ENCODE measurements at regions not wholly inside any gene's neighbourhood (a gene's known extent, or its start where the extent isn't known, plus 50 kb on each side); places are given as distances from the start of the nearest gene placed in this dataset.

GRCh38 chr4:110924761-110925160 lies 301.9 kb upstream of the PITX2 start:
- H3K4me3 ChIP-seq (ENCODE audit: low read depth in 1 of 2, low read length in 2 of 2), result no peak overlapping the region
- H3K27me3 ChIP-seq (ENCODE audit: control insufficient read depth in 1 of 2, insufficient read depth in 2 of 2, low read length in 2 of 2), result peaks cover 15 to 20% of the 10 kb centered on the region in 2 donors
- no peaks in the 10 kb centered on the region for H3K9me3 ChIP-seq (ENCODE audit: control insufficient read depth in 1 of 2, low read length in 2 of 2)
- H3K36me3 ChIP-seq (ENCODE audit: control insufficient read depth in 1 of 2, insufficient read depth in 2 of 2, low read length in 2 of 2), result no peaks in the 10 kb centered on the region
- H3K9ac ChIP-seq (ENCODE audit: low read depth in 1 of 2, low read length in 2 of 2), result no peak overlapping the region
- H3K4me1 ChIP-seq (ENCODE audit: control insufficient read depth in 1 of 2, insufficient read depth in 2 of 2, low read length in 2 of 2), result no peaks in the 10 kb centered on the region
- no peak overlapping the region for H3K27ac ChIP-seq (ENCODE audit: low read depth, low read length)

- H3K27me3 ChIP-seq (ENCODE audit: control insufficient read depth in 1 of 2, insufficient read depth in 2 of 2, low read length in 2 of 2), result peaks cover 8 to 15% of the 10 kb centered on the region in 2 donors
- no peaks in the 10 kb centered on the region for H3K9me3 ChIP-seq (ENCODE audit: control insufficient read depth in 1 of 2, low read length in 2 of 2)
- H3K36me3 ChIP-seq (ENCODE audit: control insufficient read depth in 1 of 2, insufficient read depth in 2 of 2, low read length in 2 of 2), result no peaks in the 10 kb centered on the region
- H3K4me3 ChIP-seq (ENCODE audit: low read depth in 1 of 2, low read length in 2 of 2), result no peak overlapping the region
- no peaks in the 10 kb centered on the region for H3K4me1 ChIP-seq (ENCODE audit: control insufficient read depth in 1 of 2, insufficient read depth in 2 of 2, low read length in 2 of 2)
- no peak overlapping the region for H3K27ac ChIP-seq (ENCODE audit: low read depth, low read length)
- H3K9ac ChIP-seq (ENCODE audit: low read depth in 1 of 2, low read length in 2 of 2), result no peak overlapping the region
These were observed 304.0 kb upstream of the PITX2 start for GRCh38 chr4:110926841-110927400.

GRCh38 chr4:110933341-110933740 lies 310.5 kb upstream of the PITX2 start:
- H3K4me3 ChIP-seq (ENCODE audit: low read depth in 1 of 2, low read length in 2 of 2), result no peak overlapping the region
- H3K4me1 ChIP-seq (ENCODE audit: control insufficient read depth in 1 of 2, insufficient read depth in 2 of 2, low read length in 2 of 2), result no peaks in the 10 kb centered on the region
- H3K9ac ChIP-seq (ENCODE audit: low read depth in 1 of 2, low read length in 2 of 2), result no peak overlapping the region
- H3K36me3 ChIP-seq (ENCODE audit: control insufficient read depth in 1 of 2, insufficient read depth in 2 of 2, low read length in 2 of 2), result no peaks in the 10 kb centered on the region
- no peak overlapping the region for H3K27ac ChIP-seq (ENCODE audit: low read depth, low read length)
- H3K9me3 ChIP-seq (ENCODE audit: control insufficient read depth in 1 of 2, low read length in 2 of 2), result no peaks in the 10 kb centered on the region
- no peaks in the 10 kb centered on the region for H3K27me3 ChIP-seq (ENCODE audit: control insufficient read depth in 1 of 2, insufficient read depth in 2 of 2, low read length in 2 of 2)

- no peaks in the 10 kb centered on the region for H3K4me1 ChIP-seq (ENCODE audit: control insufficient read depth in 1 of 2, insufficient read depth in 2 of 2, low read length in 2 of 2)
- H3K9ac ChIP-seq (ENCODE audit: low read depth in 1 of 2, low read length in 2 of 2), result no peak overlapping the region
- no peak overlapping the region for H3K4me3 ChIP-seq (ENCODE audit: low read depth in 1 of 2, low read length in 2 of 2)
- H3K27ac ChIP-seq (ENCODE audit: low read depth, low read length), result no peak overlapping the region
- H3K9me3 ChIP-seq (ENCODE audit: control insufficient read depth in 1 of 2, low read length in 2 of 2), result no peaks in the 10 kb centered on the region
- no peaks in the 10 kb centered on the region for H3K27me3 ChIP-seq (ENCODE audit: control insufficient read depth in 1 of 2, insufficient read depth in 2 of 2, low read length in 2 of 2)
- no peaks in the 10 kb centered on the region for H3K36me3 ChIP-seq (ENCODE audit: control insufficient read depth in 1 of 2, insufficient read depth in 2 of 2, low read length in 2 of 2)
These were observed 321.6 kb upstream of the PITX2 start for GRCh38 chr4:110944501-110944900.

- Histone ChIP-seq H3K9ac (ENCODE audit: low read depth in 1 of 2, low read length in 2 of 2) (no peak overlapping the region), H3K4me1 (ENCODE audit: control insufficient read depth in 1 of 2, insufficient read depth in 2 of 2, low read length in 2 of 2) (no peaks in the 10 kb centered on the region), H3K4me3 (ENCODE audit: low read depth in 1 of 2, low read length in 2 of 2) (no peak overlapping the region)
These were observed 322.7 kb upstream of the PITX2 start for GRCh38 chr4:110945600-110945999.

GRCh38 chr4:110949542-110949941 lies 326.7 kb upstream of the PITX2 start:
- no peaks in the 10 kb centered on the region for H3K4me1 ChIP-seq (ENCODE audit: control insufficient read depth in 1 of 2, insufficient read depth in 2 of 2, low read length in 2 of 2)
- H3K27me3 ChIP-seq (ENCODE audit: control insufficient read depth in 1 of 2, insufficient read depth in 2 of 2, low read length in 2 of 2), result no peaks in the 10 kb centered on the region
- H3K27ac ChIP-seq (ENCODE audit: low read depth, low read length), result no peak overlapping the region
- no peaks in the 10 kb centered on the region for H3K36me3 ChIP-seq (ENCODE audit: control insufficient read depth in 1 of 2, insufficient read depth in 2 of 2, low read length in 2 of 2)
- H3K9me3 ChIP-seq (ENCODE audit: control insufficient read depth in 1 of 2, low read length in 2 of 2), result no peaks in the 10 kb centered on the region
- H3K4me3 ChIP-seq (ENCODE audit: low read depth in 1 of 2, low read length in 2 of 2), result no peak overlapping the region
- H3K9ac ChIP-seq (ENCODE audit: low read depth in 1 of 2, low read length in 2 of 2), result no peak overlapping the region

More at GRCh38 chr4:110945600-110945999, 322.7 kb upstream of the PITX2 start:
- Histone ChIP-seq H3K36me3 (ENCODE audit: control insufficient read depth in 1 of 2, insufficient read depth in 2 of 2, low read length in 2 of 2) (no peaks in the 10 kb centered on the region), H3K27ac (ENCODE audit: low read depth, low read length) (no peak overlapping the region), H3K27me3 (ENCODE audit: control insufficient read depth in 1 of 2, insufficient read depth in 2 of 2, low read length in 2 of 2) (no peaks in the 10 kb centered on the region), H3K9me3 (ENCODE audit: control insufficient read depth in 1 of 2, low read length in 2 of 2) (no peaks in the 10 kb centered on the region)

GRCh38 chr4:110950731-110951130 lies 327.9 kb upstream of the PITX2 start:
- no peaks in the 10 kb centered on the region for H3K4me1 ChIP-seq (ENCODE audit: control insufficient read depth in 1 of 2, insufficient read depth in 2 of 2, low read length in 2 of 2)

GRCh38 chr4:110953191-110953590 lies 330.3 kb upstream of the PITX2 start:
- Histone ChIP-seq H3K9ac (ENCODE audit: low read depth in 1 of 2, low read length in 2 of 2) (no peak overlapping the region), H3K4me3 (ENCODE audit: low read depth in 1 of 2, low read length in 2 of 2) (no peak overlapping the region), H3K27me3 (ENCODE audit: control insufficient read depth in 1 of 2, insufficient read depth in 2 of 2, low read length in 2 of 2) (no peaks in the 10 kb centered on the region), H3K27ac (ENCODE audit: low read depth, low read length) (no peak overlapping the region), H3K36me3 (ENCODE audit: control insufficient read depth in 1 of 2, insufficient read depth in 2 of 2, low read length in 2 of 2) (no peaks in the 10 kb centered on the region), H3K9me3 (ENCODE audit: control insufficient read depth in 1 of 2, low read length in 2 of 2) (no peaks in the 10 kb centered on the region), H3K4me1 (ENCODE audit: control insufficient read depth in 1 of 2, insufficient read depth in 2 of 2, low read length in 2 of 2) (no peaks in the 10 kb centered on the region)

More at GRCh38 chr4:110950731-110951130, 327.9 kb upstream of the PITX2 start:
- Histone ChIP-seq H3K27ac (ENCODE audit: low read depth, low read length) (no peak overlapping the region), H3K9ac (ENCODE audit: low read depth in 1 of 2, low read length in 2 of 2) (no peak overlapping the region), H3K4me3 (ENCODE audit: low read depth in 1 of 2, low read length in 2 of 2) (no peak overlapping the region), H3K27me3 (ENCODE audit: control insufficient read depth in 1 of 2, insufficient read depth in 2 of 2, low read length in 2 of 2) (no peaks in the 10 kb centered on the region), H3K36me3 (ENCODE audit: control insufficient read depth in 1 of 2, insufficient read depth in 2 of 2, low read length in 2 of 2) (no peaks in the 10 kb centered on the region), H3K9me3 (ENCODE audit: control insufficient read depth in 1 of 2, low read length in 2 of 2) (no peaks in the 10 kb centered on the region)

GRCh38 chr4:110953898-110954297 lies 331.0 kb upstream of the PITX2 start:
- Histone ChIP-seq H3K36me3 (ENCODE audit: control insufficient read depth in 1 of 2, insufficient read depth in 2 of 2, low read length in 2 of 2) (no peaks in the 10 kb centered on the region), H3K4me3 (ENCODE audit: low read depth in 1 of 2, low read length in 2 of 2) (no peak overlapping the region), H3K27ac (ENCODE audit: low read depth, low read length) (no peak overlapping the region), H3K4me1 (ENCODE audit: control insufficient read depth in 1 of 2, insufficient read depth in 2 of 2, low read length in 2 of 2) (no peaks in the 10 kb centered on the region), H3K9ac (ENCODE audit: low read depth in 1 of 2, low read length in 2 of 2) (no peak overlapping the region), H3K9me3 (ENCODE audit: control insufficient read depth in 1 of 2, low read length in 2 of 2) (no peaks in the 10 kb centered on the region), H3K27me3 (ENCODE audit: control insufficient read depth in 1 of 2, insufficient read depth in 2 of 2, low read length in 2 of 2) (no peaks in the 10 kb centered on the region)

GRCh38 chr4:110955748-110956147 lies 332.9 kb upstream of the PITX2 start:
- Histone ChIP-seq H3K27me3 (ENCODE audit: control insufficient read depth in 1 of 2, insufficient read depth in 2 of 2, low read length in 2 of 2) (no peaks in the 10 kb centered on the region), H3K4me3 (ENCODE audit: low read depth in 1 of 2, low read length in 2 of 2) (no peak overlapping the region), H3K27ac (ENCODE audit: low read depth, low read length) (no peak overlapping the region), H3K9ac (ENCODE audit: low read depth in 1 of 2, low read length in 2 of 2) (no peak overlapping the region), H3K36me3 (ENCODE audit: control insufficient read depth in 1 of 2, insufficient read depth in 2 of 2, low read length in 2 of 2) (no peaks in the 10 kb centered on the region), H3K4me1 (ENCODE audit: control insufficient read depth in 1 of 2, insufficient read depth in 2 of 2, low read length in 2 of 2) (no peaks in the 10 kb centered on the region), H3K9me3 (ENCODE audit: control insufficient read depth in 1 of 2, low read length in 2 of 2) (no peaks in the 10 kb centered on the region)

All from duodenal mucosa (tissue), 2 donors.